Lower leg skin (tissue), 4 donors: ENCODE measurements at regions not wholly inside any gene's neighbourhood (a gene's known extent, or its start where the extent isn't known, plus 50 kb on each side); places are given as distances from the start of the nearest gene placed in this dataset.

Source experiments
- DNase-seq, 2 donors: peaks; one replicate each; pipeline ENCODE4 v3.0.0-alpha.2; 2019; ENCODE audit warnings: low spot score in 2 of 2
- H3K4me3 ChIP-seq: fragments of 200-600 bp; sonication (generic); 2 replicates; pipeline ENCODE4 v1.5.1; 2017; ENCODE audit warnings: mild to moderate bottlenecking, low read depth; ENCODE audit not compliant: poor library complexity, severe bottlenecking
- POLR2A ChIP-seq, 2 donors: fragments of 450-650 bp; IDR thresholded peaks; one replicate each; pipeline ENCODE4 v1.6.1; 2016 to 2017; ENCODE audit warnings: antibody characterized with exemption in 2 of 2, mild to moderate bottlenecking in 1 of 2, moderate library complexity in 1 of 2
- WGBS, 2 donors: methylation state at CpG; one replicate each; pipeline ENCODE4 v1.1.5; 2018; 5-methylcytosine and 5-hydroxymethylcytosine counted together
- intact Hi-C: fragments of 100-400 bp; cut with DNase I; formaldehyde crosslinking; loops from one replicate; pipeline ENCODE4 v1.15.0; 2023; ENCODE audit warnings: low total_unique reads
- TF ChIP-seq, protein P1 (sequence below), 3 donors: fragments of 450-650 bp; IDR thresholded peaks; one replicate each; pipeline ENCODE4 v1.5.1; 2016; ENCODE audit warnings: antibody characterized with exemption in 3 of 3, mild to moderate bottlenecking in 3 of 3, moderate library complexity in 2 of 3

DNA sequence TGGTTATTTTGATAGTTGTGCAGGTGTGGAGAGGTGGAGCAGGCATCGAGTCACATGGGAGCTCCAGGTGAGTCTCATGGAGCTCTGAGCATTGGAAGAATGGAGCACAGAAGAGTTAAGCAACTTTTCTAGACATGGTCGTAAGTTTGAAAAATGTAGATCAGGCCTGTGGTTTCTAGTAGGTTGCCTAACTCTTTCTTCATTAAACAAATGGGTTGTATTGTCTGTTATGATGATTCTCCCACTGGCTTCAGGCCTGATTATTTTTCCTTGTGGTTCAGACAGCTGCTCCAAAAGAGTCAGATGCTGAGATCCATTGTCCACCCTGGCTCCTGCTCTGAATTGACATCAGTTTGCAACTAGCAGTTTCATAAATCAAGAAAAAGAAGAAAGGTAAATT lies 80.3 kb upstream of the RPS23 start:
- DNase-seq = no peak
- WGBS, 2 donors = 67 to 70% methylated on average over 2 of the region's 2 CpGs
- TF ChIP-seq, protein P1, sequence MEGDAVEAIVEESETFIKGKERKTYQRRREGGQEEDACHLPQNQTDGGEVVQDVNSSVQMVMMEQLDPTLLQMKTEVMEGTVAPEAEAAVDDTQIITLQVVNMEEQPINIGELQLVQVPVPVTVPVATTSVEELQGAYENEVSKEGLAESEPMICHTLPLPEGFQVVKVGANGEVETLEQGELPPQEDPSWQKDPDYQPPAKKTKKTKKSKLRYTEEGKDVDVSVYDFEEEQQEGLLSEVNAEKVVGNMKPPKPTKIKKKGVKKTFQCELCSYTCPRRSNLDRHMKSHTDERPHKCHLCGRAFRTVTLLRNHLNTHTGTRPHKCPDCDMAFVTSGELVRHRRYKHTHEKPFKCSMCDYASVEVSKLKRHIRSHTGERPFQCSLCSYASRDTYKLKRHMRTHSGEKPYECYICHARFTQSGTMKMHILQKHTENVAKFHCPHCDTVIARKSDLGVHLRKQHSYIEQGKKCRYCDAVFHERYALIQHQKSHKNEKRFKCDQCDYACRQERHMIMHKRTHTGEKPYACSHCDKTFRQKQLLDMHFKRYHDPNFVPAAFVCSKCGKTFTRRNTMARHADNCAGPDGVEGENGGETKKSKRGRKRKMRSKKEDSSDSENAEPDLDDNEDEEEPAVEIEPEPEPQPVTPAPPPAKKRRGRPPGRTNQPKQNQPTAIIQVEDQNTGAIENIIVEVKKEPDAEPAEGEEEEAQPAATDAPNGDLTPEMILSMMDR (IDR thresholded peaks at IDR 0.05) = no peak
- no peak for TF ChIP-seq POLR2A (IDR thresholded peaks at IDR 0.05)
- H3K4me3 ChIP-seq = no peak overlapping the region
- intact Hi-C loops = no loop called here

DNA sequence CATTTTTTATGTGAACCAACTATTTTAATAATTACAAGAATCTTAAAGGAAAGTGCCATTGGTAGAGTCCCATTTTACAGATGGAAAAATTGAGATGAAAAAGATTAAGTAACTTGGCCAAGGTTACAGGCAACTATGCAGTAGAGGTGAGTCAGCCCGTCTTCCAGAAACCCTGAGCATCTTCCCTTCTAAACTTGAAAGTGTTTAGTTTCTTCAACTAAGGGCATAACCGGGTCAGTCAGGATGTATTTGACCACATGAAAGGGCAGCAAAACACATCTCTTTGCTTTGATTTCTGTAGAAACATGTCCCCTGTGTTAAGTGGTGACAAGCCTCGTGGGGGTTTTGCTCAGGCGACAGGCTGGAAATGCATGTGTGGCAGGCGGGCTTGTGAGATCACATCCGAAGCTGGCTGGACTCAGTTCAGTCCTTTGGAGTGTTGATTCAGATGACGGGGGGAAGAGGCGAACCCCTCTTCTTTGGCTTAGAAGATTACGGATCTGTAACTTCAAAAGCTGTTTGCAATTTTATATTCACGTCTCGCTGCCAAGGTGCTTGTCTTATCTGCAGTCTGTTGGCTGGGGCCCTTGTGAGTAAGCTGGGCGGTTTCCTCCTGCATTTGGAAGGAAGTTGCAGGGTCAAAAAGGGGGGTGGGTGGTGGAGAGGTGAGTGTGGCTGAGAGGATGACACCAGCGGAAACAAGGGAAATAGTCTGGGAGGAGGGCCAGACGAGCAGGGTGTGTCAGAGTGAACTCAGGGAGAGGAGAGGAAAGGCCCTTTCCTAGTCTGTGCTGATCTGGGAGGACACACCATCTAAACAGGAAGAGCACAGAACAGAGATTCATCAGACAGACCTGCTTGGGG lies 78.9 kb upstream of the RPS23 start:
- intact Hi-C loops = no loop called here
- WGBS, 2 donors = 20 to 24% methylated on average over 14 of the region's 14 CpGs
- TF ChIP-seq, protein P1 (IDR thresholded peaks at IDR 0.05) = no peak
- no peak for TF ChIP-seq POLR2A (IDR thresholded peaks at IDR 0.05)
- DNase-seq = peak; percentile 85 to 93
- no peak overlapping the region for H3K4me3 ChIP-seq

DNA sequence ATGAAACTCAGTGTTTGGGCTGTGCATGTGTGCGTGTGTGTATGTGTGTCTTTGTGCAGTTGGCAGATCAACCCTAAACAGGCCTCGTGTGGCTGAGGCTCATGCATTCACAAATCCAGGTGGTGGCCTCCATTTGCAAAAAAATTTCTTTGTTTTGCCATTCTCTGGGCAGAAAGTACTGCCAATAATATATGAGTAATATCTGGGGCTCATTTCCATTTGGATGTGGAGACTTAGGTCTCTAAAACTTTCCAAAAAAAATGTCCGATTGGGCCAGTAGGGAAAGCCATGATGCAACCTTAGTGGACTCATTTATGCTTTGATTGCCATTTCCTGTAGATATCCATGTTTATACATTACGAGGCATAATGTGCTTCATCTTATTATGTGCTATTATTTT lies 77.9 kb upstream of the RPS23 start:
- intact Hi-C loops = no loop called here
- TF ChIP-seq POLR2A (IDR thresholded peaks at IDR 0.05) = no peak
- TF ChIP-seq, protein P1 (IDR thresholded peaks at IDR 0.05) = no peak
- 29 to 35% methylated on average over 4 of the region's 4 CpGs for WGBS, 2 donors

DNA sequence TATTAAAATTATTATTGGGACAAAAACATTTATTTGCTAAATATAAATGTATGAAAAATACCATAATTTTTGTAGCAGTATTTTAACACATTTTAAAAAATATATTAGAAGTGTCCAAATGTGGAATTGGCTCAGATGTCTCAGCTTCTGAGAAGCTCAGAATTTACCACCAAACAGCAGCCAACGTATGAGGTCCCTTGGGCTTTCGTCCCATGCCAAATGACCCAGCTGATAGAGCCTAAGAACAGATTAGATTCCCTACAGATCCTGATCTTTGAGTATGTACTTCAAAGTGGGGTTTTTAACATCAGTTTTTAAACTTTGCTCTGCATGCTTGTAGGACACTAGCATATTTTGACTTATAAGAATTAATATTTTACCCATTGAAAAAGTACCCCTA lies 77.3 kb upstream of the RPS23 start:
- intact Hi-C loops = no loop called here

More for the DNA sequence above, 77.9 kb upstream of the RPS23 start:
- H3K4me3 ChIP-seq = no peak overlapping the region
- no peak for DNase-seq

DNA sequence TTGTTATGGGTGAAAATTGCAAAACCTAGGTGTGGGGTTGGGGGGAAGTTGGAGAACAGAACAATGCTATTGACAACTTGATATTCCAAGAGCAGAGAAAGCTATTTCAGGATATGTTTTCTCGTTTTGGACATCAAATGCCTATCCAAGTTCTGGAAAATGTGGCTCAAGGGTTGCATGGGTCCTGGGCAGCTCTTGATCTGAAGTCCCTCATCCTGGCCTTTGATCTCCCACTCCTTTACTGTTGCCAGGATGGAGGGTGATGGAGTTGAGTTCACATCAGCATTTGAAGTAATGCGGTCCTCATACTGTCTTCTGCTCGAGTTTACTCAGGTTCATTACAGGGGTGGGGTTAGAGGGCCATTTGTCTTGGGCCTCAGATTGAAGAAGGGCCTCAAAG lies 76.9 kb upstream of the RPS23 start:
- DNase-seq = no peak
- no peak overlapping the region for H3K4me3 ChIP-seq
- TF ChIP-seq, protein P1 (IDR thresholded peaks at IDR 0.05) = no peak
- no peak for TF ChIP-seq POLR2A (IDR thresholded peaks at IDR 0.05)
- 80 to 84% methylated on average over 3 of the region's 3 CpGs for WGBS, 2 donors
- intact Hi-C loops = no loop called here

More for the DNA sequence above, 77.3 kb upstream of the RPS23 start:
- WGBS, 2 donors = 49 to 58% methylated on average over 2 of the region's 2 CpGs
- TF ChIP-seq, protein P1 (IDR thresholded peaks at IDR 0.05) = no peak
- no peak for TF ChIP-seq POLR2A (IDR thresholded peaks at IDR 0.05)
- no peak overlapping the region for H3K4me3 ChIP-seq
- DNase-seq = no peak
